Brain microvascular endothelial cell (primary cell): ENCODE measurements at regions not wholly inside any gene's neighbourhood (a gene's known extent, or its start where the extent isn't known, plus 50 kb on each side); places are given as distances from the start of the nearest gene placed in this dataset.
"Not testable (repeated sequence)": the region's sequence is repeated elsewhere in the genome, so short reads cannot be mapped to it uniquely, and the experiment has no call there.

Experiments used
- DNase-seq: peaks from one replicate; pipeline ENCODE4 v3.0.0-alpha.2; 2020
- H3K27ac ChIP-seq: fragments of 250-450 bp; sonication (Bioruptor Pico); 2 replicates; pipeline ENCODE4 v1.5.1; 2020; ENCODE audit warnings: mild to moderate bottlenecking, moderate library complexity
- H3K27me3 ChIP-seq: fragments of 250-450 bp; sonication (Bioruptor Pico); replicated peaks from 2 replicates; pipeline ENCODE4 v1.5.1; 2020; ENCODE audit warnings: mild to moderate bottlenecking
- H3K36me3 ChIP-seq: fragments of 250-450 bp; sonication (Bioruptor Pico); replicated peaks from 2 replicates; pipeline ENCODE4 v1.5.1; 2020; ENCODE audit warnings: mild to moderate bottlenecking
- H3K4me3 ChIP-seq: 2 replicates; pipeline ENCODE4 v1.5.1; 2011; ENCODE audit warnings: low read depth, mild to moderate bottlenecking, control low read depth, low read length, moderate library complexity
- in situ Hi-C: cut with HindIII; loops from 2 replicates; pipeline ENCODE4 v1.10.0; 2017; ENCODE audit warnings: low sequenced_read_pairs, low pct_ligation_motif_present
- TF ChIP-seq, protein P1 (sequence below): IDR thresholded peaks from 2 replicates; pipeline ENCODE4 v1.5.1; 2011; ENCODE audit warnings: low read depth, mild to moderate bottlenecking, moderate library complexity, low read length, control low read depth, inconsistent platforms; ENCODE audit errors: missing control alignments

DNA sequence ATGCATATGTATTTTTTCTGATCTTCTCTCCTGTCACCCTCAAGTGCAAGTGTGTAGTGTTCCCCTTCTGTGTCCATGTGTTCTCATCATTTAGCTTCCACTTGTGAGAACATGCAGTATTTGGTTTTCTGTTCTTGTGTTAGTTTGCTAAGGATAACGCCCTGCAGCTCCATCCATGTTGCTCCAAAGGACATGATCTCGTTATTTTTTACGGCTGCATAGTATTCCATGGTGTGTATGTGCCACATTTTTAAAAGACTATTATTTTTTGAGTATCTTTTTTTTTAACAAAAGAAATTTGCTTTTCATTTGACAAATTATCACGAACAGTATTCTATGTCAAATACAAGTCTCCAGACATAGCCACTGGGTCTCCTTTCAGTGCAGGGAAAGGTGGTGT, 110.1 kb upstream of the ZNF746 start:
- peaks cover 46% of the 10 kb centered on the region for H3K36me3 ChIP-seq
- H3K4me3 ChIP-seq: no peak overlapping the region
- no peak overlapping the region for H3K27ac ChIP-seq
- in situ Hi-C loops: no loop called here
- TF ChIP-seq, protein P1, sequence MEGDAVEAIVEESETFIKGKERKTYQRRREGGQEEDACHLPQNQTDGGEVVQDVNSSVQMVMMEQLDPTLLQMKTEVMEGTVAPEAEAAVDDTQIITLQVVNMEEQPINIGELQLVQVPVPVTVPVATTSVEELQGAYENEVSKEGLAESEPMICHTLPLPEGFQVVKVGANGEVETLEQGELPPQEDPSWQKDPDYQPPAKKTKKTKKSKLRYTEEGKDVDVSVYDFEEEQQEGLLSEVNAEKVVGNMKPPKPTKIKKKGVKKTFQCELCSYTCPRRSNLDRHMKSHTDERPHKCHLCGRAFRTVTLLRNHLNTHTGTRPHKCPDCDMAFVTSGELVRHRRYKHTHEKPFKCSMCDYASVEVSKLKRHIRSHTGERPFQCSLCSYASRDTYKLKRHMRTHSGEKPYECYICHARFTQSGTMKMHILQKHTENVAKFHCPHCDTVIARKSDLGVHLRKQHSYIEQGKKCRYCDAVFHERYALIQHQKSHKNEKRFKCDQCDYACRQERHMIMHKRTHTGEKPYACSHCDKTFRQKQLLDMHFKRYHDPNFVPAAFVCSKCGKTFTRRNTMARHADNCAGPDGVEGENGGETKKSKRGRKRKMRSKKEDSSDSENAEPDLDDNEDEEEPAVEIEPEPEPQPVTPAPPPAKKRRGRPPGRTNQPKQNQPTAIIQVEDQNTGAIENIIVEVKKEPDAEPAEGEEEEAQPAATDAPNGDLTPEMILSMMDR: no peak
- DNase-seq: no peak
- H3K27me3 ChIP-seq: no peaks in the 10 kb centered on the region

DNA sequence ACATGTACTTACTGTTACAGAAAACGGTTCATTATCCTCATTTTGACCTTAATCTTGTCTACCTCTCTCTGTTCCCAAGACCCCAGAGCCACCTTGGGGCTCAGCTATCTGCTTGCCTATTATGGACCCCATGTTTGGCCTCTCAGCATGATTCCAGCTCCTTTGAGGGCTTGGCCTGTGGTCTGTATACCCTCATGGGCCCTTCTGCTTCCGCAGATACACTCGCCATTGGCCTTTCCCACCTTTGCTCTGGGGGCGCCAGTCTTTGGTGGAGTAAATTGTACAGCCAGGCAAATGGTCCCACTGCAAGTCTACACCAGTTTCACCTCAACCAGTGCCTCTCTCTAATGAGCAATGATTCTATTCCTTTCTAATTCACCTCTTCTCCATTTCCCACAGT, 109.2 kb upstream of the ZNF746 start:
- no peak for DNase-seq
- no peak overlapping the region for H3K27ac ChIP-seq
- TF ChIP-seq, protein P1: no peak
- H3K36me3 ChIP-seq: peaks cover 45% of the 10 kb centered on the region
- in situ Hi-C loops: no loop called here
- H3K27me3 ChIP-seq: no peaks in the 10 kb centered on the region
- H3K4me3 ChIP-seq: no peak overlapping the region

DNA sequence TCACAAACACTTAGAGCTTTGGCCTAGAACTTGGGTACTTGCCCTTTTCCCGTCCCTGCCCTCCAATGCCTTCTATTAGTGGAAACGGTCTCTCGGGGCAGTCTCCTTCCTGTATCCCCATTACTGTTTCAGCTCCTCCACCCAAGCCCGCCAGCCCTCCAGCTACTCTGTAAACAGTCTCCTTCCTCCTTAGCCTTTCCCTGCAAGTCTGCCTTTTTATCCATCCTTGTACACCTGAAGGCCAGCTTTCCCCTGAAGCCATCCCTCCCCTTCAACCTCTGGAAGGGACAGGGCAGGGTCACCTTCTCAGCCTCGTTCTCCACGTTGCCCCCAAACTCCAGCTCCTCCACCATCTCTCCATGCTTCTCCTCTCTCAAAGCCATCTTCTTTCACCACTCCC, 108.1 kb upstream of the ZNF746 start:
- no peak for DNase-seq
- H3K27ac ChIP-seq: no peak overlapping the region
- TF ChIP-seq, protein P1: no peak
- in situ Hi-C loops: no loop called here
- no peak overlapping the region for H3K4me3 ChIP-seq
- H3K27me3 ChIP-seq: no peaks in the 10 kb centered on the region
- peaks cover 41% of the 10 kb centered on the region for H3K36me3 ChIP-seq

DNA sequence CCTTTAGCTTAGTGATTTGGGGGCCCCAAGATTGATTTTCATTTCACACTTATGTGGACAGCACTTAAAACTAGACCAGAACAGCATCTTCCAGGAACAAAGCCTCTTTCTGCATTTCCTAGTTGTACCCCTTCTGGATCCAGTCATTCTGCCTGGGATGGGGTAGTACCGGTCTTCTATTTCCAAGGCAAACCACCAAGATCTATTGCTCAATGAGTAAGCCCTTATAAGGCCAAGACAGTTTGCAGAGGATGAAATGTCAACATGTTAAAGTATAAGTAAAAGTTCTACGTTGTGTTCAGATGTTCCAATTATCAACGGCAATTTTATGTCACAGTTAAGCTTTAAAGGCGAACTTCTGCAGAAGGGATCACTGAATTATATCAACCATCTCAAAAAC, 106.9 kb upstream of the ZNF746 start:
- DNase-seq: no peak
- Histone ChIP-seq H3K27ac (no peak overlapping the region), H3K27me3 (no peaks in the 10 kb centered on the region), H3K4me3 (no peak overlapping the region), H3K36me3 (peaks cover 31% of the 10 kb centered on the region)
- in situ Hi-C loops: no loop called here
- TF ChIP-seq, protein P1: no peak

DNA sequence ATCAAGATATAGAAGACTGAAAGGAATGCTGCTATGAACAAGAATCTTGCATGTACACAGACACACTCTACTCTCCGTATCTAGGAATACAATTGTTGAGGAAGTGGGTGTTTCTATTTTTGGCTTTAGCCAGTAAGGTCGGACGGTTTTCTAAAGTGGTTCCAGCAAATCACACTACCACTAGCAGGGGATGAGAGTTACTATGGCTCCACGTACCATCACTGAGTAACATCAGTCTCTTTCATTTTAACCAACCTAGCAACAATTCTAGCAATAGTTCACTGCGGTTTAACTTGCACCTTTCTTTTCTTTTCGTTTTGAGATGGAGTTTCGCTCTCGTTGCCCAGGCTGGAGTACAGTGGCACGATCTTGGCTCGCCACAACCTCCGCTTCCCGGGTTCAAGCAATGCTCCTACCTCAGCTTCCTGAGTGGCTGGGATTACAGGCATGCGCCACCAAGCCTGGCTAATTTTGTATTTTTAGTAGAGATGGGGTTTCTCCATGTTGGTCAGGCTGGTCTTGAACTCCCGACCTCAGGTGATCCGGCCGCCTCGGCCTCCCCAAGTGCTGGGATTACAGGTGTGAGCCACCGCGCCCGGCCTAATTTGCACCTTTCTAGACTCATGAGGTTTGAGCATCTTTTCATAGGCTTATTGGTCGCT, 103.2 kb upstream of the ZNF746 start:
- in situ Hi-C loops, H3K4me3 ChIP-seq, H3K27me3 ChIP-seq, DNase-seq, H3K27ac ChIP-seq: not testable (repeated sequence)
- peaks cover 22% of the 10 kb centered on the region for H3K36me3 ChIP-seq

DNA sequence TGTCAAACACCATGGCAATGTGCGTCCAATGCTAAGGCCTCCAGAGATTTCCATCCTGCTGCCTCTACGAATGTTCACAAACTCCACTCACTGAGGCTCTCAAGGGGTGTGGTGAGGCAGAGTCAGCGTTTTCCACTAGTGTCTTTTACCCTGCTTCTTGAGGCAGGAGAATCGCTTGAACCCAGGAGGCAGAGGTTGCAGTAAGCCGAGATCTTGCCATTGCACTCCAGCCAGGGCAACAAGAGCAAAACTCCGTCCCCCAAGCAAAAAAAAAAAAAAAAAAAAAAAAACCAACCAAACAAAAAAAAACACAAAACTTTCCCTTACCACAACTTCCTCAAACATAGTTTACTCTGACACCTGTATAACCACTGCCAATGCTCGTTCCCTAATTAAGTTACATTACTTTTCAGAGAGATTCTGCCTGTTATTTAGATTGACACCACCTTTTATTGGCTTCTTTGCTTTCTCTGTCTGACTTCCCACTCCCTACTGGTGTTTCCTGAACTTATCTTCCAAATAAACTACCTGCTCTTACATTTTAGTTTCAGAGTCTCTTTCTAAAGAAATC, 102.1 kb upstream of the ZNF746 start:
- DNase-seq: no peak
- Histone ChIP-seq H3K36me3 (peaks cover 28% of the 10 kb centered on the region), H3K27ac (no peak overlapping the region), H3K27me3 (no peaks in the 10 kb centered on the region), H3K4me3 (no peak overlapping the region)
- in situ Hi-C loops: no loop called here
- TF ChIP-seq, protein P1: no peak
